Omental fat pad (tissue), 3 donors: ENCODE measurements at regions not wholly inside any gene's neighbourhood (a gene's known extent, or its start where the extent isn't known, plus 50 kb on each side); places are given as distances from the start of the nearest gene placed in this dataset.

Experiments
- ATAC-seq: fragments of 150-250 bp; one replicate; pipeline ENCODE4 v1.9.1; 2016; ENCODE audit warnings: mild to moderate bottlenecking, moderate library complexity; ENCODE audit not compliant: low FRiP score
- DNase-seq: peaks from one replicate; pipeline ENCODE4 v3.0.0-alpha.2; 2019; ENCODE audit warnings: low spot score
- TF ChIP-seq, protein P1 (sequence below), 3 donors: fragments of 450-650 bp; IDR thresholded peaks; one replicate each; pipeline ENCODE4 v1.5.1; 2016 to 2017; ENCODE audit warnings: antibody characterized with exemption in 3 of 3, mild to moderate bottlenecking in 3 of 3, moderate library complexity in 2 of 3

DNA sequence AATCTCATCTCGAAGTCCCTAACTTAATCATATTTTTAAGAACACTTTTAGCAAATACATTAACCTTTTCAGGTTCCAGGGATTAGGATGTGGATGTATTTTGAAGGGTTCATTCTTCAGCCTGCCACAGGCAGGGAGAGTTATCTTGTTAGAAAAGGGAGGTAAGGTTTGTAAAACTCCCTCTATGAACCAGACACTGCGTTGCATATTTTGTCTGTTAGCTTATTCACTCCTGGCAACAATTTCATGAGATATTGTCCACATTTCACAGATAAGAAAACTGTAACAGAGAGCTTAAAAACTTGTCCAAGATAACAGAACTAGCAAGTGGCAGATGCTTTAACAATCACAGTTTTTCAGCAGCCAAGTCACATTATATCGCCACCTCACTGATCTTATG, 155.4 kb downstream of the DIPK2A start:
- TF ChIP-seq, protein P1, sequence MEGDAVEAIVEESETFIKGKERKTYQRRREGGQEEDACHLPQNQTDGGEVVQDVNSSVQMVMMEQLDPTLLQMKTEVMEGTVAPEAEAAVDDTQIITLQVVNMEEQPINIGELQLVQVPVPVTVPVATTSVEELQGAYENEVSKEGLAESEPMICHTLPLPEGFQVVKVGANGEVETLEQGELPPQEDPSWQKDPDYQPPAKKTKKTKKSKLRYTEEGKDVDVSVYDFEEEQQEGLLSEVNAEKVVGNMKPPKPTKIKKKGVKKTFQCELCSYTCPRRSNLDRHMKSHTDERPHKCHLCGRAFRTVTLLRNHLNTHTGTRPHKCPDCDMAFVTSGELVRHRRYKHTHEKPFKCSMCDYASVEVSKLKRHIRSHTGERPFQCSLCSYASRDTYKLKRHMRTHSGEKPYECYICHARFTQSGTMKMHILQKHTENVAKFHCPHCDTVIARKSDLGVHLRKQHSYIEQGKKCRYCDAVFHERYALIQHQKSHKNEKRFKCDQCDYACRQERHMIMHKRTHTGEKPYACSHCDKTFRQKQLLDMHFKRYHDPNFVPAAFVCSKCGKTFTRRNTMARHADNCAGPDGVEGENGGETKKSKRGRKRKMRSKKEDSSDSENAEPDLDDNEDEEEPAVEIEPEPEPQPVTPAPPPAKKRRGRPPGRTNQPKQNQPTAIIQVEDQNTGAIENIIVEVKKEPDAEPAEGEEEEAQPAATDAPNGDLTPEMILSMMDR (IDR thresholded peaks at IDR 0.05): no peak
- ATAC-seq: peak; percentile 41
- DNase-seq: no peak

- DNase-seq: no peak
- ATAC-seq: no peak
- TF ChIP-seq, protein P1 (IDR thresholded peaks at IDR 0.05): no peak
Measured at GRCh38 chr3:144127700-144128099, 156.1 kb downstream of the DIPK2A start.

GRCh38 chr3:144128108-144128892, 156.7 kb downstream of the DIPK2A start:
- TF ChIP-seq, protein P1 (IDR thresholded peaks at IDR 0.05): no peak
- DNase-seq (no peak), ATAC-seq (no peak)

DNA sequence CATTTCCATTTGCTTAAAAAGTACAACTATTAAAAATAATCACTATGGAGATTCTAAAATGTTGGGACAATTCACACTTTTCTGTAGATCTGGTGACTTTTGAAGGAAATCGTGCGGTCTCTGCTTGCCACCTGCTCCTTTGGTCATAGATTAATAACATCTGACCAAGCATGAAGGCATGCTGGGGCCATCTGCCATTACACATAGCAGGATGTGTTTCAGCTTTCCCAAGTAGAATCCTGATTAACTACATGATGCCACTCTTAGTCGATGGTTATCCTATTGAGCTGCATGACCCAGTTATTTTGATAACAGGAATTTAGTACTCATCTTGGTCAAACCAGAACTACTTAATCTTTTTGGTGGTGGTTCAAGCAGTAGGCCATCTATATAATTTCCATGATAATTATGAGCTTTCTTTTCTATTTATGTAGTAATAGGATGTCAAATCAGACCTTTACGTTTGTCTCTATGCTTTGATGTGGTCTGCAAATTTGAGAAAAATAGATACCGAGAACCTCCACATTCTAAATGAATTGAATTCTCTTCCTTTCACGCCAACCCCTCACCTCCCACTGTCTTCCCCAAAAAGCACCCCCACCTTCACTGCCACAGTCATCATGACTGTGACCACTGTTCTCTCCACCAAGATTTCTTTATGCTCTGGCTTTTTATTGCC, 158.1 kb downstream of the DIPK2A start:
- TF ChIP-seq, protein P1 (IDR thresholded peaks at IDR 0.05): no peak
- no peak for DNase-seq
- ATAC-seq: no peak

GRCh38 chr3:144141074-144141473, 169.5 kb downstream of the DIPK2A start:
- no peak for DNase-seq
- ATAC-seq: no peak
- TF ChIP-seq, protein P1 (IDR thresholded peaks at IDR 0.05): no peak

DNA sequence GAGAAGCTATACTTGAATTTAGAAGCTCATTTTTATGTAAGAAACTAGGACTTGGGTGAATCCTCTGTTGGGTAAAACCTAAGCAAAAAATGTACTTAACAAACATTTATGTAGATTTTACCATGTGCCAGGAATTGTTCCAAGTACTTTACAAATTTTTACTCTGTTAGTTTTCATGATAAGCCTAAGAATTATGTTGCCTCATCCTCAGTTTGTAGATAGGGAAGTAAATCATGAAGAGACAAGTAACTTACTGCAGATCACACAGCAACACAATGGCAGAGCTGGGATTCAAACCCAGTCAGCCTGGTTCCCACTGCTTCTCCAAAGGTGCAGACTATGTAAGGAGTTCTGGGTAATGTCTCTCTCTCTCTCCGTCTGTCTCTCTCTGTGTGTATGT, 169.9 kb downstream of the DIPK2A start:
- ATAC-seq: peak; percentile 6
- TF ChIP-seq, protein P1 (IDR thresholded peaks at IDR 0.05): no peak
- DNase-seq: no peak
